ENCODE measurements at regions not wholly inside any gene's neighbourhood (a gene's known extent, or its start where the extent isn't known, plus 50 kb on each side); places are given as distances from the start of the nearest gene placed in this dataset.

DNA sequence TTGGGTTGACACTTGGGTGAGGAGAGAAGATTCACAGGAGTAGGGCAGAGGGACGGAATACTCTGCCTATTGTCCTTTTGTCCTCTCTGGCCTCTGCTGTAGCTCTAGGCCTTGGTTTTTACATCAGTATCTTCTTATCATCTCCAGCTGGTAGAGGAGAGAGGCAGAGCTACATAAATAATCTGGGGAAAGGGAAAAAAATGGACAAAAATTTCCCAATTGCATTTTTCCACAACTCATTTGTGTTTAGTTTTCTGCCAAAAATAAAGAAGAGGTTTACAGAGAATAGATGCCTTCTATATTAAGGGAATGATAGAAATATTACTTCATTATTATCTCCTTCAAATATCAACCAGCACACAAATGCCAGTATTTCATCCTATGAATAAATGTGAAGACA is 216.4 kb upstream of the P2RY1 start:
- no peak overlapping the region for H3K4me2 ChIP-seq (ENCODE audit: low read length)
- H3K9ac ChIP-seq (ENCODE audit: low read length): no peak overlapping the region
- H3K27me3 ChIP-seq (ENCODE audit: insufficient read depth, low read length): no peaks in the 10 kb centered on the region
- RAD21 ChIA-PET (ENCODE audit: low non-redundant PET in 1 of 2, low total read pairs in 2 of 2, uncharacterized antibody in 2 of 2, unreplicated experiment in 2 of 2): no interaction called here
- TF ChIP-seq POLR2A (IDR thresholded peaks at IDR 0.05; ENCODE audit: borderline replicate concordance, extremely low read depth, insufficient read depth, insufficient read length): no peak
- H3K9me2 ChIP-seq (ENCODE audit: insufficient read depth): no peaks in the 10 kb centered on the region
- no peaks in the 10 kb centered on the region for H3K9me3 ChIP-seq (ENCODE audit: control insufficient read depth in 1 of 2, insufficient read depth in 1 of 2, low read depth in 1 of 2, low read length in 2 of 2)
- no TSS peak for BruUV-seq (replicated peaks)
- H3K4me3 ChIP-seq (replicated peaks in 1 of 2; ENCODE audit: low read depth in 1 of 2, low read length in 2 of 2): no peak overlapping the region
- no peaks in the 10 kb centered on the region for H4K20me1 ChIP-seq (ENCODE audit: insufficient read depth)
- intact Hi-C loops (cut with micrococcal nuclease): no loop called here
- H3K79me2 ChIP-seq (ENCODE audit: insufficient read depth, low read length): no peaks in the 10 kb centered on the region
- CTCF ChIA-PET: no interaction called here
- no peak for DNase-seq (ENCODE audit: low read depth, low spot score)
- POLR2A ChIA-PET: no interaction called here
- H3K4me1 ChIP-seq (ENCODE audit: control insufficient read depth in 1 of 2, insufficient read depth in 2 of 2, low read length in 2 of 2): no peaks in the 10 kb centered on the region
- no peaks in the 10 kb centered on the region for H3K36me3 ChIP-seq (ENCODE audit: control insufficient read depth in 1 of 2, insufficient read depth in 2 of 2, low read length in 2 of 2)
- H3K27ac ChIP-seq (ENCODE audit: low read depth, low read length): no peak overlapping the region
- no peak for ATAC-seq
- H2AFZ ChIP-seq (ENCODE audit: low read depth, low read length, poor library complexity, severe bottlenecking): no peak overlapping the region

DNA sequence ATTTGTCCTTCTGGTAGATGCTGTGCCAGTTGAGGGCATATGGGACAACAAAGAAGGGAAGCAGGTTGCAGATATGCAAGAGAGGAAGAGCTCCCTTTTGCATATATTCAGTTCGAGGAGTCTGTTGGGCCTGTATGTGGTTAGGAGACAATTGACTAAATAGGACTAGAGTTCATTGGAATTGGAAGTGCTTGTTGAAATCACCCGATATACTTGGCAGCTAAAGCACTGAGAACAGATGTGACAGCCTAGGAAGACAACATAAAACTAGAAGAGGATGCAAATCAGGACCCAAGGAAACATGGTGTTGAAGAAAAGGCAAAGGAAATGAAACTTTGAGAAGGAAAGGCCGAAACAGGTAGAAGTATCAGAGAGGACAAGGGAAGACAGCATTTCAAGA is 215.2 kb upstream of the P2RY1 start:
- Histone ChIP-seq H3K36me3 (ENCODE audit: control insufficient read depth in 1 of 2, insufficient read depth in 2 of 2, low read length in 2 of 2) (no peaks in the 10 kb centered on the region), H3K4me2 (ENCODE audit: low read length) (no peak overlapping the region), H3K27ac (ENCODE audit: low read depth, low read length) (no peak overlapping the region), H2AFZ (ENCODE audit: low read depth, low read length, poor library complexity, severe bottlenecking) (no peak overlapping the region), H3K9me3 (ENCODE audit: control insufficient read depth in 1 of 2, insufficient read depth in 1 of 2, low read depth in 1 of 2, low read length in 2 of 2) (no peaks in the 10 kb centered on the region), H4K20me1 (ENCODE audit: insufficient read depth) (no peaks in the 10 kb centered on the region), H3K4me1 (ENCODE audit: control insufficient read depth in 1 of 2, insufficient read depth in 2 of 2, low read length in 2 of 2) (no peaks in the 10 kb centered on the region), H3K27me3 (ENCODE audit: insufficient read depth, low read length) (no peaks in the 10 kb centered on the region), H3K79me2 (ENCODE audit: insufficient read depth, low read length) (no peaks in the 10 kb centered on the region), H3K9me2 (ENCODE audit: insufficient read depth) (no peaks in the 10 kb centered on the region), H3K9ac (ENCODE audit: low read length) (no peak overlapping the region), H3K4me3 (replicated peaks in 1 of 2; ENCODE audit: low read depth in 1 of 2, low read length in 2 of 2) (no peak overlapping the region)
- no peak for TF ChIP-seq ELF1 (IDR thresholded peaks at IDR 0.05; ENCODE audit: borderline replicate concordance, low read depth)
- no peak for TF ChIP-seq CBX3 (IDR thresholded peaks at IDR 0.05; ENCODE audit: low read depth)
- TF ChIP-seq, protein P1, sequence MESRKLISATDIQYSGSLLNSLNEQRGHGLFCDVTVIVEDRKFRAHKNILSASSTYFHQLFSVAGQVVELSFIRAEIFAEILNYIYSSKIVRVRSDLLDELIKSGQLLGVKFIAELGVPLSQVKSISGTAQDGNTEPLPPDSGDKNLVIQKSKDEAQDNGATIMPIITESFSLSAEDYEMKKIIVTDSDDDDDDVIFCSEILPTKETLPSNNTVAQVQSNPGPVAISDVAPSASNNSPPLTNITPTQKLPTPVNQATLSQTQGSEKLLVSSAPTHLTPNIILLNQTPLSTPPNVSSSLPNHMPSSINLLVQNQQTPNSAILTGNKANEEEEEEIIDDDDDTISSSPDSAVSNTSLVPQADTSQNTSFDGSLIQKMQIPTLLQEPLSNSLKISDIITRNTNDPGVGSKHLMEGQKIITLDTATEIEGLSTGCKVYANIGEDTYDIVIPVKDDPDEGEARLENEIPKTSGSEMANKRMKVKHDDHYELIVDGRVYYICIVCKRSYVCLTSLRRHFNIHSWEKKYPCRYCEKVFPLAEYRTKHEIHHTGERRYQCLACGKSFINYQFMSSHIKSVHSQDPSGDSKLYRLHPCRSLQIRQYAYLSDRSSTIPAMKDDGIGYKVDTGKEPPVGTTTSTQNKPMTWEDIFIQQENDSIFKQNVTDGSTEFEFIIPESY (IDR thresholded peaks at IDR 0.05; ENCODE audit: extremely low read depth, insufficient replicate concordance, low read length): no peak
- TF ChIP-seq YY1 (IDR thresholded peaks at IDR 0.05; ENCODE audit: extremely low read depth, insufficient replicate concordance, low read depth, low read length): no peak
- TF ChIP-seq EZH2 (IDR thresholded peaks at IDR 0.05): no peak
- TF ChIP-seq FOSL1 (IDR thresholded peaks at IDR 0.05; ENCODE audit: low read depth): no peak
- TF ChIP-seq EZH2phosphoT487 (IDR thresholded peaks at IDR 0.05; ENCODE audit: borderline replicate concordance): no peak
- no peak for TF ChIP-seq EGR1 (IDR thresholded peaks at IDR 0.05; ENCODE audit: low read depth)
- no peak for TF ChIP-seq SP1 (IDR thresholded peaks at IDR 0.05; ENCODE audit: low read depth)
- TF ChIP-seq, protein P2, sequence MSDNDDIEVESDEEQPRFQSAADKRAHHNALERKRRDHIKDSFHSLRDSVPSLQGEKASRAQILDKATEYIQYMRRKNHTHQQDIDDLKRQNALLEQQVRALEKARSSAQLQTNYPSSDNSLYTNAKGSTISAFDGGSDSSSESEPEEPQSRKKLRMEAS (IDR thresholded peaks at IDR 0.05): no peak
- no peak for TF ChIP-seq POLR2AphosphoS5 (IDR thresholded peaks at IDR 0.05; ENCODE audit: low read depth, low read length)
- TF ChIP-seq SRF (IDR thresholded peaks at IDR 0.05; ENCODE audit: low read depth): no peak
- ATAC-seq (no peak), DNase-seq (ENCODE audit: low read depth, low spot score) (no peak)
- RAD21 ChIA-PET (ENCODE audit: low non-redundant PET in 1 of 2, low total read pairs in 2 of 2, uncharacterized antibody in 2 of 2, unreplicated experiment in 2 of 2): no interaction called here
- intact Hi-C loops (cut with micrococcal nuclease): no loop called here
- POLR2A ChIA-PET: no interaction called here
- CTCF ChIA-PET: no interaction called here
- no TSS peak for BruUV-seq (replicated peaks)
